ENCODE measurements at regions not wholly inside any gene's neighbourhood (a gene's known extent, or its start where the extent isn't known, plus 50 kb on each side); places are given as distances from the start of the nearest gene placed in this dataset.

- no peaks in the 10 kb centered on the region for H3K27me3 Mint-ChIP-seq (ENCODE audit: insufficient read depth, unreplicated experiment)
- ChIA-PET POLR2A (no interaction called here), CTCF (no interaction called here)
- Histone ChIP-seq H3K9me3 (no peaks in the 10 kb centered on the region), H3K4me3 (ENCODE audit: low read depth, low read length) (no peak overlapping the region), H3K4me1 (peaks cover 6% of the 10 kb centered on the region), H3K27me3 (replicated peaks; ENCODE audit: control insufficient read depth, insufficient read depth, low read length) (no peaks in the 10 kb centered on the region), H3K36me3 (ENCODE audit: control insufficient read depth, insufficient read depth, low read length) (no peaks in the 10 kb centered on the region)
- intact Hi-C loops (cut with micrococcal nuclease; ENCODE audit: unreplicated experiment), result no loop called here
- H3K27ac Mint-ChIP-seq (ENCODE audit: unreplicated experiment), result no peak overlapping the region
- no peaks in the 10 kb centered on the region for H3K4me1 Mint-ChIP-seq (ENCODE audit: low read depth, unreplicated experiment)
- no peaks in the 10 kb centered on the region for H3K36me3 Mint-ChIP-seq (ENCODE audit: insufficient read depth, unreplicated experiment)
- TF ChIP-seq, protein P1, sequence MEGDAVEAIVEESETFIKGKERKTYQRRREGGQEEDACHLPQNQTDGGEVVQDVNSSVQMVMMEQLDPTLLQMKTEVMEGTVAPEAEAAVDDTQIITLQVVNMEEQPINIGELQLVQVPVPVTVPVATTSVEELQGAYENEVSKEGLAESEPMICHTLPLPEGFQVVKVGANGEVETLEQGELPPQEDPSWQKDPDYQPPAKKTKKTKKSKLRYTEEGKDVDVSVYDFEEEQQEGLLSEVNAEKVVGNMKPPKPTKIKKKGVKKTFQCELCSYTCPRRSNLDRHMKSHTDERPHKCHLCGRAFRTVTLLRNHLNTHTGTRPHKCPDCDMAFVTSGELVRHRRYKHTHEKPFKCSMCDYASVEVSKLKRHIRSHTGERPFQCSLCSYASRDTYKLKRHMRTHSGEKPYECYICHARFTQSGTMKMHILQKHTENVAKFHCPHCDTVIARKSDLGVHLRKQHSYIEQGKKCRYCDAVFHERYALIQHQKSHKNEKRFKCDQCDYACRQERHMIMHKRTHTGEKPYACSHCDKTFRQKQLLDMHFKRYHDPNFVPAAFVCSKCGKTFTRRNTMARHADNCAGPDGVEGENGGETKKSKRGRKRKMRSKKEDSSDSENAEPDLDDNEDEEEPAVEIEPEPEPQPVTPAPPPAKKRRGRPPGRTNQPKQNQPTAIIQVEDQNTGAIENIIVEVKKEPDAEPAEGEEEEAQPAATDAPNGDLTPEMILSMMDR (IDR thresholded peaks at IDR 0.05; ENCODE audit: insufficient read depth in 1 of 2, low read depth in 1 of 2, low read length in 1 of 2, severe bottlenecking in 1 of 2, unreplicated experiment in 1 of 2), result no peak
- no peak overlapping the region for H3K4me3 Mint-ChIP-seq (ENCODE audit: unreplicated experiment)
- DNase-seq, result no peak
- no peaks in the 10 kb centered on the region for H3K9me3 Mint-ChIP-seq (ENCODE audit: unreplicated experiment)
- no TSS peak for BruUV-seq (replicated peaks)
Measured at GRCh38 chr3:161427347-161427746, 56.0 kb upstream of the SPTSSB start.

GRCh38 chr3:161426758-161427157, 55.4 kb upstream of the SPTSSB start:
- Histone ChIP-seq H3K4me1 (peaks cover 12% of the 10 kb centered on the region), H3K27me3 (replicated peaks; ENCODE audit: control insufficient read depth, insufficient read depth, low read length) (no peaks in the 10 kb centered on the region), H3K9me3 (no peaks in the 10 kb centered on the region), H3K36me3 (ENCODE audit: control insufficient read depth, insufficient read depth, low read length) (no peaks in the 10 kb centered on the region), H3K4me3 (ENCODE audit: low read depth, low read length) (no peak overlapping the region)
- no peak overlapping the region for H3K27ac Mint-ChIP-seq (ENCODE audit: unreplicated experiment)
- H3K9me3 Mint-ChIP-seq (ENCODE audit: unreplicated experiment), result no peaks in the 10 kb centered on the region
- POLR2A ChIA-PET, result no interaction called here
- no peaks in the 10 kb centered on the region for H3K4me1 Mint-ChIP-seq (ENCODE audit: low read depth, unreplicated experiment)
- H3K4me3 Mint-ChIP-seq (ENCODE audit: unreplicated experiment), result no peak overlapping the region
- no TSS peak for BruUV-seq (replicated peaks)
- intact Hi-C loops (cut with micrococcal nuclease; ENCODE audit: unreplicated experiment), result no loop called here
- TF ChIP-seq, protein P1 (IDR thresholded peaks at IDR 0.05; ENCODE audit: insufficient read depth in 1 of 2, low read depth in 1 of 2, low read length in 1 of 2, severe bottlenecking in 1 of 2, unreplicated experiment in 1 of 2), result no peak
- no peak for DNase-seq
- no peaks in the 10 kb centered on the region for H3K27me3 Mint-ChIP-seq (ENCODE audit: insufficient read depth, unreplicated experiment)
- CTCF ChIA-PET, result no interaction called here
- no peaks in the 10 kb centered on the region for H3K36me3 Mint-ChIP-seq (ENCODE audit: insufficient read depth, unreplicated experiment)

DNA sequence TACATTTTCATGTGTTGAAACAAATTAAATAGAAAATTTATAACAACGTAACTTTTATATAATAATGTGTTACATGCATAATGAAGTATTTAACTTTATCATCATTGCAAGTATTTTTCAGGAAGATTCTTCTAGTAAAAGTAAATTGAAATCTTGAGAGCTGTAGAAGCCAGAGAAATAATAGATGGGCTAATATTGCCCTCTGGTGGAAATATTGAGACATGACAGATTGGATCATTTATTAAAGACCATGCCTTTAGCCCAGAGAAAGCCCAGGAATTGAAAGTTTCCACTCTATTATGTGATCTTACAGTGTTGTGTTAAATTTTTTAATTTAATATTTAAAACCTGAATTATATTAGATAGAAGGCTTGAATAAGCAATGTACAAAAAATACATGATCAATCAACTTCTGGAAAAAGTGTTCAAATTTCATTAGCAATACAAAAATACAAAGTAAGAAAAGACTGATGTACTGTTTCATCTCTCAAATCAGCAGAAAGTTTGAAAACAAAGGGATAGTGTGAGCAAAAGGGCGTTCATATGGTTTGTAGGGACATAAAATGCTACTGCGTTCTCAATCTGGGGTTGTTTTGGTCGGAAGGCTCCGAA, 52.7 kb upstream of the SPTSSB start:
- TF ChIP-seq, protein P1 (IDR thresholded peaks at IDR 0.05; ENCODE audit: insufficient read depth in 1 of 2, low read depth in 1 of 2, low read length in 1 of 2, severe bottlenecking in 1 of 2, unreplicated experiment in 1 of 2), result peak; percentile 36 to 52
- Histone ChIP-seq H3K9me3 (no peaks in the 10 kb centered on the region), H3K27me3 (replicated peaks; ENCODE audit: control insufficient read depth, insufficient read depth, low read length) (no peaks in the 10 kb centered on the region), H3K4me3 (ENCODE audit: low read depth, low read length) (no peak overlapping the region), H3K4me1 (peaks cover 31% of the 10 kb centered on the region), H3K36me3 (ENCODE audit: control insufficient read depth, insufficient read depth, low read length) (no peaks in the 10 kb centered on the region)
- CTCF ChIA-PET, result interaction anchor here (0.6 to 1.0 kb wide), 3 partner anchors 53 to 1988 kb away, joined by 3 read pairs; partner anchors contain the start of gene SPTSSB
- POLR2A ChIA-PET, result no interaction called here
- DNase-seq, result peak in 1 of 2 experiments; percentile 32
- Mint-ChIP-seq H3K27me3 (ENCODE audit: insufficient read depth, unreplicated experiment) (no peaks in the 10 kb centered on the region), H3K4me1 (ENCODE audit: low read depth, unreplicated experiment) (peaks cover 9% of the 10 kb centered on the region), H3K27ac (ENCODE audit: unreplicated experiment) (no peak overlapping the region), H3K36me3 (ENCODE audit: insufficient read depth, unreplicated experiment) (peaks cover 6% of the 10 kb centered on the region), H3K9me3 (ENCODE audit: unreplicated experiment) (no peaks in the 10 kb centered on the region), H3K4me3 (ENCODE audit: unreplicated experiment) (no peak overlapping the region)
- intact Hi-C loops (cut with micrococcal nuclease; ENCODE audit: unreplicated experiment), result loop anchor here (1.0 to 5.0 kb wide), 8 partner anchors 151 to 857 kb away; partner anchors contain the start of genes KPNA4, NMD3 and PPM1L
- no TSS peak for BruUV-seq (replicated peaks)
